GM23338 (cell line): ENCODE measurements at regions not wholly inside any gene's neighbourhood (a gene's known extent, or its start where the extent isn't known, plus 50 kb on each side); places are given as distances from the start of the nearest gene placed in this dataset.

Source experiments
- ATAC-seq: fragments of 200-7000 bp; cut with Tn5 transposase; 3 replicates; pipeline ENCODE4 v1.9.1; 2020
- DNase-seq: peaks from one replicate; pipeline ENCODE4 v3.0.0-alpha.2; 2015; ENCODE audit warnings: low spot score
- H2AFZ ChIP-seq: fragments of 200-600 bp; sonication (generic); 2 replicates; pipeline ENCODE4 v1.8.0; 2016; ENCODE audit warnings: antibody characterized with exemption, mild to moderate bottlenecking, moderate library complexity
- H3F3A ChIP-seq: fragments of 200-600 bp; sonication (generic); replicated peaks from 2 replicates; pipeline ENCODE4 v1.8.0; 2017; ENCODE audit warnings: antibody characterized with exemption, mixed run types, low read depth
- H3K27ac ChIP-seq: fragments of 200-600 bp; sonication (generic); 2 replicates; pipeline ENCODE4 v1.6.1; 2016; ENCODE audit warnings: low read depth
- H3K27me3 ChIP-seq: fragments of 200-600 bp; sonication (generic); 2 replicates; pipeline ENCODE4 v1.8.0; 2016; ENCODE audit warnings: mild to moderate bottlenecking, mixed run types, moderate library complexity; ENCODE audit not compliant: insufficient read depth
- H3K36me3 ChIP-seq: fragments of 200-600 bp; sonication (generic); 2 replicates; pipeline ENCODE4 v1.8.0; 2016; ENCODE audit warnings: mild to moderate bottlenecking; ENCODE audit not compliant: insufficient read depth
- H3K4me1 ChIP-seq: fragments of 200-600 bp; sonication (generic); 2 replicates; pipeline ENCODE4 v1.8.0; 2016; ENCODE audit warnings: mild to moderate bottlenecking, moderate library complexity; ENCODE audit not compliant: insufficient read depth
- H3K4me2 ChIP-seq: fragments of 200-600 bp; sonication (generic); 2 replicates; pipeline ENCODE4 v1.7.1; 2017; ENCODE audit warnings: mixed run types
- H3K4me3 ChIP-seq: fragments of 200-600 bp; sonication (generic); 2 replicates; pipeline ENCODE4 v1.6.1; 2016; ENCODE audit warnings: mixed run types
- H3K79me2 ChIP-seq: fragments of 200-600 bp; sonication (generic); replicated peaks from 2 replicates; pipeline ENCODE4 v1.8.0; 2017; ENCODE audit warnings: mild to moderate bottlenecking; ENCODE audit not compliant: insufficient read depth
- H3K9me2 ChIP-seq: fragments of 200-600 bp; sonication (generic); 2 replicates; pipeline ENCODE4 v1.8.0; 2017; ENCODE audit not compliant: insufficient read depth
- H4K20me1 ChIP-seq: fragments of 200-600 bp; sonication (generic); replicated peaks from 2 replicates; pipeline ENCODE4 v1.8.0; 2017; ENCODE audit warnings: mild to moderate bottlenecking; ENCODE audit not compliant: insufficient read depth
- H3K27ac Mint-ChIP-seq: 2 replicates; pipeline ENCODE4 v1.8.0; 2020; ENCODE audit warnings: inconsistent platforms, mild to moderate bottlenecking, moderate library complexity, mixed read lengths
- H3K27me3 Mint-ChIP-seq: 3 replicates; pipeline ENCODE4 v1.8.0; 2022; ENCODE audit warnings: low read depth, mild to moderate bottlenecking, moderate library complexity, mixed read lengths, inconsistent platforms; ENCODE audit not compliant: insufficient read depth, poor library complexity
- H3K36me3 Mint-ChIP-seq: 3 replicates; pipeline ENCODE4 v1.8.0; 2021; ENCODE audit warnings: low read depth, mild to moderate bottlenecking, inconsistent platforms, moderate library complexity, mixed read lengths
- H3K4me1 Mint-ChIP-seq: 3 replicates; pipeline ENCODE4 v1.8.0; 2020; ENCODE audit warnings: mild to moderate bottlenecking, inconsistent platforms, mixed read lengths
- H3K4me3 Mint-ChIP-seq: 3 replicates; pipeline ENCODE4 v1.8.0; 2021; ENCODE audit warnings: moderate library complexity, mild to moderate bottlenecking, inconsistent platforms, mixed read lengths
- H3K9me3 Mint-ChIP-seq: 3 replicates; pipeline ENCODE4 v1.8.0; 2020; ENCODE audit warnings: moderate library complexity, mild to moderate bottlenecking, inconsistent platforms, mixed read lengths
- CREB1 ChIP-seq: fragments of 250-450 bp; sonication (Bioruptor Pico); IDR thresholded peaks from 2 replicates; pipeline ENCODE4 v1.5.0; 2020; ENCODE audit warnings: low read depth, mild to moderate bottlenecking, moderate library complexity
- CTCF ChIP-seq, 2 experiments: fragments of 200-600 bp in 1 of 2; sonication (generic) in 1 of 2; conservative IDR thresholded peaks; 2 replicates each; pipeline versions ENCODE4 v1.5.1 to v1.6.1; 2016 to 2017; ENCODE audit warnings: antibody characterized with exemption in 2 of 2, low read depth in 2 of 2, mild to moderate bottlenecking in 2 of 2, moderate library complexity in 1 of 2
- EZH2 ChIP-seq: fragments of 200-600 bp; sonication (generic); IDR thresholded peaks from one replicate; pipeline ENCODE4 v1.8.0; 2017; ENCODE audit warnings: antibody characterized with exemption, mild to moderate bottlenecking, low read depth; ENCODE audit not compliant: unreplicated experiment
- EZH2phosphoT487 ChIP-seq: fragments of 200-600 bp; sonication (generic); IDR thresholded peaks from one replicate; pipeline ENCODE4 v1.8.1; 2018; ENCODE audit warnings: antibody characterized with exemption; ENCODE audit not compliant: unreplicated experiment
- JUNB ChIP-seq: IDR thresholded peaks from one replicate; pipeline ENCODE4 v1.6.1; 2016; ENCODE audit warnings: antibody characterized with exemption; ENCODE audit not compliant: unreplicated experiment
- POLR2AphosphoS5 ChIP-seq: IDR thresholded peaks from 2 replicates; pipeline ENCODE4 v1.6.1; 2016; ENCODE audit warnings: antibody characterized with exemption, low read depth
- ZNF114 ChIP-seq: fragments of 250-450 bp; sonication (Bioruptor Pico); IDR thresholded peaks from 2 replicates; pipeline ENCODE4 v1.5.0; 2020; ENCODE audit warnings: mild to moderate bottlenecking, moderate library complexity
- ZNF331 ChIP-seq: fragments of 250-450 bp; sonication (Bioruptor Pico); IDR thresholded peaks from 2 replicates; pipeline ENCODE4 v1.5.0; 2020; ENCODE audit warnings: low read depth, mild to moderate bottlenecking, moderate library complexity
- ZNF462 ChIP-seq: fragments of 250-450 bp; sonication (Bioruptor Pico); IDR thresholded peaks from 2 replicates; pipeline ENCODE4 v1.5.0; 2020; ENCODE audit warnings: mild to moderate bottlenecking, moderate library complexity

GRCh38 chrX:137363559-137363958, 202.4 kb upstream of the ZIC3 start:
- Histone ChIP-seq H3K4me2 (no peak overlapping the region), H2AFZ (no peak overlapping the region), H3K4me1 (no peaks in the 10 kb centered on the region), H3K9me2 (no peaks in the 10 kb centered on the region), H3K27ac (no peak overlapping the region), H3K27me3 (no peaks in the 10 kb centered on the region), H3K4me3 (no peak overlapping the region), H4K20me1 (no peaks in the 10 kb centered on the region), H3F3A (no peaks in the 10 kb centered on the region), H3K79me2 (no peaks in the 10 kb centered on the region), H3K36me3 (no peaks in the 10 kb centered on the region)
- H3K4me3 Mint-ChIP-seq, result no peak overlapping the region
- no peak overlapping the region for H3K27ac Mint-ChIP-seq
- H3K36me3 Mint-ChIP-seq, result no peaks in the 10 kb centered on the region
- ATAC-seq (peak; percentile 52), DNase-seq (peak; percentile 3)
- no peaks in the 10 kb centered on the region for H3K4me1 Mint-ChIP-seq
- no peaks in the 10 kb centered on the region for H3K9me3 Mint-ChIP-seq
- no peaks in the 10 kb centered on the region for H3K27me3 Mint-ChIP-seq
- TF ChIP-seq ZNF331 (CRISPR knock-in tag) (no peak), CREB1 (CRISPR knock-in tag) (no peak), EZH2 (no peak), JUNB (no peak), ZNF462 (CRISPR knock-in tag) (no peak), POLR2AphosphoS5 (no peak), CTCF (conservative IDR thresholded peaks at IDR 0.05; ENCODE audit: low read depth in 2 of 2) (peak in 1 of 2 experiments; percentile 21; a peak in 1 of 4 replicates), ZNF114 (CRISPR knock-in tag) (no peak), EZH2phosphoT487 (no peak)
